PC-9 (cell line): ENCODE measurements at regions not wholly inside any gene's neighbourhood (a gene's known extent, or its start where the extent isn't known, plus 50 kb on each side); places are given as distances from the start of the nearest gene placed in this dataset.

Experiments
- CTCF ChIP-seq: fragments of 200-600 bp; sonication (generic); conservative IDR thresholded peaks from 2 replicates; pipeline ENCODE4 v1.6.1; 2017; ENCODE audit warnings: mixed run types, antibody characterized with exemption, mild to moderate bottlenecking, moderate library complexity
- EZH2 ChIP-seq: fragments of 200-600 bp; sonication (generic); IDR thresholded peaks from 2 replicates; pipeline ENCODE4 v1.8.0; 2017; ENCODE audit warnings: antibody characterized with exemption, low read depth

- TF ChIP-seq CTCF = no peak
- TF ChIP-seq EZH2 = no peak
Observed at GRCh38 chrX:132563976-132564375, 75.1 kb upstream of the MBNL3 start.
